ENCODE measurements at regions not wholly inside any gene's neighbourhood (a gene's known extent, or its start where the extent isn't known, plus 50 kb on each side); places are given as distances from the start of the nearest gene placed in this dataset.

GRCh38 chr3:70386043-70386442, 73.6 kb upstream of the MDFIC2 start:
- Histone ChIP-seq H3K36me3 (ENCODE audit: low read depth, low read length) (no peaks in the 10 kb centered on the region), H3K27me3 (ENCODE audit: low read length) (no peaks in the 10 kb centered on the region), H3K4me2 (ENCODE audit: low read length) (no peak overlapping the region), H3K9ac (ENCODE audit: low read length) (no peak overlapping the region), H3K79me2 (ENCODE audit: low read length) (no peaks in the 10 kb centered on the region), H3K9me2 (replicated peaks; ENCODE audit: low read length) (no peaks in the 10 kb centered on the region), H3F3A (ENCODE audit: low read length, unreplicated experiment) (no peaks in the 10 kb centered on the region), H2AFZ (ENCODE audit: low read length) (no peak overlapping the region), H3K4me3 (ENCODE audit: low read length) (no peak overlapping the region), H3K4me1 (ENCODE audit: insufficient read depth, low read length) (no peaks in the 10 kb centered on the region), H3K9me3 (ENCODE audit: low read length) (no peaks in the 10 kb centered on the region), H4K20me1 (ENCODE audit: low read length) (no peaks in the 10 kb centered on the region), H3K27ac (ENCODE audit: low read length) (no peak overlapping the region)
- ATAC-seq (no peak), DNase-seq (peak; percentile 2)
- TF ChIP-seq EZH2 (IDR thresholded peaks at IDR 0.05; ENCODE audit: low read length, unreplicated experiment) (no peak), CTCF (conservative IDR thresholded peaks at IDR 0.05; ENCODE audit: low read depth, low read length) (0 out of 2 replicates have a peak, but pooled peaks have one; percentile 8), EZH2phosphoT487 (IDR thresholded peaks at IDR 0.05; ENCODE audit: borderline replicate concordance, low read length) (no peak)
- ChIA-PET CTCF (interaction anchor here (0.6 kb wide), 1 partner anchor 266 kb away, joined by 3 read pairs; no protein-coding TSS in a partner anchor), POLR2A (ENCODE audit: unreplicated experiment) (no interaction called here)
- intact Hi-C loops (cut with micrococcal nuclease): no loop called here
- BruUV-seq (replicated peaks): no TSS peak

GRCh38 chr3:70383360-70383831, 71.0 kb upstream of the MDFIC2 start:
- Histone ChIP-seq H3K36me3 (ENCODE audit: low read depth, low read length) (no peaks in the 10 kb centered on the region), H3K27ac (ENCODE audit: low read length) (no peak overlapping the region), H3K4me3 (ENCODE audit: low read length) (no peak overlapping the region), H3K9me2 (replicated peaks; ENCODE audit: low read length) (no peaks in the 10 kb centered on the region), H3K79me2 (ENCODE audit: low read length) (no peaks in the 10 kb centered on the region), H3F3A (ENCODE audit: low read length, unreplicated experiment) (no peaks in the 10 kb centered on the region), H3K4me2 (ENCODE audit: low read length) (no peak overlapping the region), H4K20me1 (ENCODE audit: low read length) (no peaks in the 10 kb centered on the region), H3K4me1 (ENCODE audit: insufficient read depth, low read length) (no peaks in the 10 kb centered on the region), H3K27me3 (ENCODE audit: low read length) (no peaks in the 10 kb centered on the region), H3K9me3 (ENCODE audit: low read length) (no peaks in the 10 kb centered on the region), H3K9ac (ENCODE audit: low read length) (no peak overlapping the region), H2AFZ (ENCODE audit: low read length) (no peak overlapping the region)
- ChIA-PET CTCF (no interaction called here), POLR2A (ENCODE audit: unreplicated experiment) (no interaction called here)
- ATAC-seq (no peak), DNase-seq (no peak)
- TF ChIP-seq EZH2phosphoT487 (IDR thresholded peaks at IDR 0.05; ENCODE audit: borderline replicate concordance, low read length) (no peak), EZH2 (IDR thresholded peaks at IDR 0.05; ENCODE audit: low read length, unreplicated experiment) (no peak), CTCF (conservative IDR thresholded peaks at IDR 0.05; ENCODE audit: low read depth, low read length) (no peak)
- intact Hi-C loops (cut with micrococcal nuclease): no loop called here
- no TSS peak for BruUV-seq (replicated peaks)

- BruUV-seq (replicated peaks): no TSS peak
- no peaks in the 10 kb centered on the region for H4K20me1 ChIP-seq (ENCODE audit: low read length)
- no peak; the same call in none of the 2 replicates for ATAC-seq
- no peaks in the 10 kb centered on the region for H3K9me3 ChIP-seq (ENCODE audit: low read length)
- no peaks in the 10 kb centered on the region for H3K36me3 ChIP-seq (ENCODE audit: low read depth, low read length)
- H3F3A ChIP-seq (ENCODE audit: low read length, unreplicated experiment): no peaks in the 10 kb centered on the region
- TF ChIP-seq EZH2phosphoT487 (IDR thresholded peaks at IDR 0.05; ENCODE audit: borderline replicate concordance, low read length) (no peak), CTCF (conservative IDR thresholded peaks at IDR 0.05; ENCODE audit: low read depth, low read length) (no peak), EZH2 (IDR thresholded peaks at IDR 0.05; ENCODE audit: low read length, unreplicated experiment) (no peak)
- H2AFZ ChIP-seq (ENCODE audit: low read length): no peak overlapping the region
- intact Hi-C loops (cut with micrococcal nuclease): no loop called here
- H3K4me1 ChIP-seq (ENCODE audit: insufficient read depth, low read length): no peaks in the 10 kb centered on the region
- ChIA-PET CTCF (no interaction called here), POLR2A (ENCODE audit: unreplicated experiment) (no interaction called here)
- H3K4me2 ChIP-seq (ENCODE audit: low read length): no peak overlapping the region
- no peaks in the 10 kb centered on the region for H3K79me2 ChIP-seq (ENCODE audit: low read length)
- no peak overlapping the region for H3K9ac ChIP-seq (ENCODE audit: low read length)
- H3K27me3 ChIP-seq (ENCODE audit: low read length): no peaks in the 10 kb centered on the region
- H3K4me3 ChIP-seq (ENCODE audit: low read length): no peak overlapping the region
- no peak for DNase-seq
- no peaks in the 10 kb centered on the region for H3K9me2 ChIP-seq (replicated peaks; ENCODE audit: low read length)
- no peak overlapping the region for H3K27ac ChIP-seq (ENCODE audit: low read length)
These were observed 61.7 kb upstream of the MDFIC2 start for GRCh38 chr3:70374179-70374578.

All from PC-3 (cell line).